Natural killer cell treated with Interleukin-12 subunit alpha and Interleukin-12 subunit beta and Interleukin-15 and Interleukin-18, amount 100 ng/mL, for 72 hours (primary cell): ENCODE measurements at regions not wholly inside any gene's neighbourhood (a gene's known extent, or its start where the extent isn't known, plus 50 kb on each side); places are given as distances from the start of the nearest gene placed in this dataset.

ENCODE experiments used
- ATAC-seq, 2 donors: fragments of 150-1000 bp; cut with Tn5 transposase in 1 of 2; sonication (Bioruptor Pico), chemical (Tn5 transposase) in 1 of 2; 2 replicates each; pipeline ENCODE4 v1.10.0; 2021
- DNase-seq: peaks from one replicate; pipeline ENCODE4 v3.0.0; 2022; ENCODE audit warnings: low spot score
- H3K27ac Mint-ChIP-seq, 2 donors: 1 replicate in 1 of 2; 2 replicates in 1 of 2; pipeline ENCODE4 v1.8.0; 2022; ENCODE audit warnings: mixed read lengths in 2 of 2, mild to moderate bottlenecking in 1 of 2, moderate library complexity in 1 of 2
- H3K27me3 Mint-ChIP-seq, 2 donors: 1 replicate in 1 of 2; 2 replicates in 1 of 2; pipeline ENCODE4 v1.8.0; 2022; ENCODE audit warnings: mixed read lengths in 2 of 2
- H3K36me3 Mint-ChIP-seq: one replicate; pipeline ENCODE4 v1.8.0; 2022; ENCODE audit warnings: mixed read lengths
- H3K4me1 Mint-ChIP-seq, 2 donors: 1 replicate in 1 of 2; 2 replicates in 1 of 2; pipeline ENCODE4 v1.8.0; 2022; ENCODE audit warnings: low read depth in 2 of 2, mixed read lengths in 2 of 2, mild to moderate bottlenecking in 1 of 2
- H3K4me3 Mint-ChIP-seq: one replicate; pipeline ENCODE4 v1.8.0; 2022; ENCODE audit warnings: mixed read lengths
- H3K9me3 Mint-ChIP-seq: 2 replicates; pipeline ENCODE4 v1.8.0; 2022; ENCODE audit warnings: mixed read lengths

- Mint-ChIP-seq H3K9me3 (no peaks in the 10 kb centered on the region), H3K27me3 (peaks cover 0 to 3% of the 10 kb centered on the region in 2 donors), H3K36me3 (no peaks in the 10 kb centered on the region), H3K27ac (no peak overlapping the region), H3K4me3 (no peak overlapping the region), H3K4me1 (no peaks in the 10 kb centered on the region)
- ATAC-seq (no peak), DNase-seq (no peak)
Observed at GRCh38 chr15:36527235-36528162, 51.9 kb upstream of the CDIN1 start.

- DNase-seq = no peak
- Mint-ChIP-seq H3K4me1 (no peaks in the 10 kb centered on the region), H3K9me3 (no peaks in the 10 kb centered on the region), H3K36me3 (no peaks in the 10 kb centered on the region), H3K27me3 (peaks cover 0 to 8% of the 10 kb centered on the region in 2 donors), H3K4me3 (no peak overlapping the region), H3K27ac (no peak overlapping the region)
- no peak for ATAC-seq
Observed at GRCh38 chr15:36529296-36530011, 50.0 kb upstream of the CDIN1 start.
